Chondrocyte (in vitro differentiated cells): ENCODE measurements at regions not wholly inside any gene's neighbourhood (a gene's known extent, or its start where the extent isn't known, plus 50 kb on each side); places are given as distances from the start of the nearest gene placed in this dataset.

Experiments
- DNase-seq: peaks from one replicate; pipeline ENCODE4 v3.0.0; 2021; ENCODE audit warnings: mixed read lengths, low spot score
- H3K27ac Mint-ChIP-seq: one replicate; pipeline ENCODE4 v1.8.0; 2021; ENCODE audit warnings: mild to moderate bottlenecking, moderate library complexity, mixed read lengths; ENCODE audit not compliant: unreplicated experiment
- H3K27me3 Mint-ChIP-seq: 2 replicates; pipeline ENCODE4 v1.8.0; 2021; ENCODE audit warnings: low read depth, mixed read lengths
- H3K36me3 Mint-ChIP-seq: 2 replicates; pipeline ENCODE4 v1.8.0; 2021; ENCODE audit warnings: low read depth, mixed read lengths
- H3K4me1 Mint-ChIP-seq: 2 replicates; pipeline ENCODE4 v1.8.0; 2021; ENCODE audit warnings: low read depth, mild to moderate bottlenecking, mixed read lengths
- H3K4me3 Mint-ChIP-seq: one replicate; pipeline ENCODE4 v1.8.0; 2021; ENCODE audit warnings: mild to moderate bottlenecking, moderate library complexity, mixed read lengths; ENCODE audit not compliant: unreplicated experiment
- H3K9me3 Mint-ChIP-seq: 2 replicates; pipeline ENCODE4 v1.8.0; 2021; ENCODE audit warnings: low read depth, mixed read lengths
- CTCF ChIP-seq: fragments of 200-600 bp; sonication (generic); IDR thresholded peaks from 2 replicates; pipeline ENCODE4 v1.5.0; 2021; ENCODE audit warnings: antibody characterized with exemption, mild to moderate bottlenecking, moderate library complexity

- no peaks in the 10 kb centered on the region for H3K36me3 Mint-ChIP-seq
- no peak overlapping the region for H3K4me3 Mint-ChIP-seq
- TF ChIP-seq CTCF, result no peak
- H3K4me1 Mint-ChIP-seq, result peaks cover 4% of the 10 kb centered on the region
- no peak for DNase-seq
- no peak overlapping the region for H3K27ac Mint-ChIP-seq
- H3K9me3 Mint-ChIP-seq, result peaks cover 14% of the 10 kb centered on the region
- H3K27me3 Mint-ChIP-seq, result peaks cover 25% of the 10 kb centered on the region
Observed at GRCh38 chr20:48106428-48106827, 321.1 kb upstream of the SULF2 start.

DNA sequence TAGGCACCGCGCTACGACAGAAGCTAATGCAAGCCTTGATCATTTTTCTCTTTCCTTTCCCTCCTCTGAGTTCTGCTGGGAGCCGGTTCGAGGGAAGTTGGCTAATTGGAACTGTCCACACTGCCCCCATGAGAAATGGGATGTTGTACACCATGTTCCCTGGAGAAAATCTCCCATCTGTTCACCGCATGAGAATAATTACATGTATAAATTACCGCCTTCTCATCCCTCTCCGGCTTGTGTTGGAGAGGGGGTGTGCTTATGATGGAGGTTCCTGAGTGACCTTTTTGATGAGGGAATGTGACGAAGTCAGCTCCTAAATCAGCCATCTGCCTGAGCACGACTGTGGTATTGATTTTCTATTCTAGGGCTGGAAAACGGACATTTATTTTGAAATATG, 320.2 kb upstream of the SULF2 start:
- H3K9me3 Mint-ChIP-seq, result peaks cover 14% of the 10 kb centered on the region
- no peak overlapping the region for H3K4me3 Mint-ChIP-seq
- H3K4me1 Mint-ChIP-seq, result peaks cover 4% of the 10 kb centered on the region
- TF ChIP-seq CTCF, result no peak
- no peak for DNase-seq
- no peak overlapping the region for H3K27ac Mint-ChIP-seq
- no peaks in the 10 kb centered on the region for H3K36me3 Mint-ChIP-seq
- H3K27me3 Mint-ChIP-seq, result peaks cover 30% of the 10 kb centered on the region

DNA sequence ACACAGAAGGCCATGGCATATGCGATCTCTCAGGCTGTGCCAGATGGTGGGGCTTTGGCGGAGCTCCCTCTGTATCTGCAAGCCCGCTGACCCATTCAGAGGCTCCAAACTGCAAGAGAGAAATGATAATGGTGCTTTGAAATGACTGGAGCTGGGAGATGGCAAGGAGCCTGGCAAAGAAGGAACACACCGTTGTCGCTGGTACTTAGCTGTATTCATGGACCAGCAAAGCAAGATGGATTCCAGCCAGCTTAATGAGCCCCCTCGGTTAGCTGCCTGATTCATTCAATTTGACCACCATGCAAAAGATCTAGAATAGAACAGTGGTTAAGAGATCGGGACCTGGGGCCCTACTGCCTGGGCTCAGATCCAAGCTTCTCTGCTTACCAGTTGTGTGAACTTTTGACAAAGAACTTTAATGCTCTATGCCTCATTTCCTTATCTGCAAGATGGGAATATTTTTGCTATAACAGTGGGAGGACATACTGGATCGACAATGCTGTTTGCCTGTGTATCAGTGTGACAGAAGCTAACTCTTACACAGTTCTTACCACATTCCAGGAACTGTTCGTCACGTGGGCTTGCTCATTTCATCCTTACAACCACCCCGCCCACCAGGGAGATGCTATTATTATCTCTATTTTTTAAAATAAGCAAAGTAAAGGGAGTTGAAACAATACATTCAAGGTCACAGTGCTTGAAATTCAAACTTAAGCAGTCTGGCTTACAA, 317.8 kb upstream of the SULF2 start:
- DNase-seq, result no peak
- Mint-ChIP-seq H3K9me3 (peaks cover 14% of the 10 kb centered on the region), H3K4me1 (peaks cover 10% of the 10 kb centered on the region), H3K27ac (no peak overlapping the region), H3K36me3 (no peaks in the 10 kb centered on the region), H3K4me3 (no peak overlapping the region), H3K27me3 (peaks cover 19% of the 10 kb centered on the region)
- no peak for TF ChIP-seq CTCF

GRCh38 chr20:48102076-48102787, 317.0 kb upstream of the SULF2 start:
- no peaks in the 10 kb centered on the region for H3K36me3 Mint-ChIP-seq
- H3K9me3 Mint-ChIP-seq, result peaks cover 14% of the 10 kb centered on the region
- TF ChIP-seq CTCF, result no peak

DNA sequence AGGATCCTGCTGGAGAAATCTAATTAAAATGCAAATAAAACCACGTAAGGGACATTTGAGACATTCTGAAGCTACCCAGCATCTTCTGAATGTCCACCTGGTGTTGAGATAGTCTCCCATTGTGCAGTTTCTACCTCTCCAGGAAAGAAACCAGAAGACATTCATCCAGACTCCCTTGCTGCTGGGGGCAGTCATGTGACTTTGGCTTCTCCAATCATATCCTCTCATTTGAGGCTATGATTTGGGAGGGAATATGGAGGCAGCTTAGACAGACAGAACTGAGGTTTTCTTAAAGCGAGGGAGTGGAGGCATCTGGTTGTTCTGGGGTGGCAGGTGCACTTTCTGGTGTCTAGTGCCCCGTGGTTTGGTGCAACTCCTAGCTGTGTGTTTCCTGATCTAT, 315.2 kb upstream of the SULF2 start:
- H3K9me3 Mint-ChIP-seq, result peaks cover 6% of the 10 kb centered on the region
- H3K36me3 Mint-ChIP-seq, result no peaks in the 10 kb centered on the region
- H3K4me1 Mint-ChIP-seq, result peaks cover 10% of the 10 kb centered on the region
- no peak overlapping the region for H3K27ac Mint-ChIP-seq
- TF ChIP-seq CTCF, result no peak
- H3K27me3 Mint-ChIP-seq, result peaks cover 19% of the 10 kb centered on the region
- DNase-seq, result no peak
- H3K4me3 Mint-ChIP-seq, result no peak overlapping the region

More at GRCh38 chr20:48102076-48102787, 317.0 kb upstream of the SULF2 start:
- Mint-ChIP-seq H3K4me3 (no peak overlapping the region), H3K4me1 (peaks cover 10% of the 10 kb centered on the region), H3K27ac (no peak overlapping the region), H3K27me3 (peaks cover 19% of the 10 kb centered on the region)
- no peak for DNase-seq
